MM.1S (cell line): ENCODE measurements at regions not wholly inside any gene's neighbourhood (a gene's known extent, or its start where the extent isn't known, plus 50 kb on each side); places are given as distances from the start of the nearest gene placed in this dataset.

ENCODE experiments used
- EZH2phosphoT487 ChIP-seq: fragments of 300-600 bp; sonication (generic); IDR thresholded peaks from 2 replicates; pipeline ENCODE4 v1.6.1; 2018; ENCODE audit warnings: antibody characterized with exemption, low read length
- TF ChIP-seq, protein P1 (sequence below): fragments of 300-600 bp; sonication (generic); IDR thresholded peaks from 2 replicates; pipeline ENCODE4 v1.5.1; 2016; ENCODE audit warnings: antibody characterized with exemption, low read length, mixed read lengths

DNA sequence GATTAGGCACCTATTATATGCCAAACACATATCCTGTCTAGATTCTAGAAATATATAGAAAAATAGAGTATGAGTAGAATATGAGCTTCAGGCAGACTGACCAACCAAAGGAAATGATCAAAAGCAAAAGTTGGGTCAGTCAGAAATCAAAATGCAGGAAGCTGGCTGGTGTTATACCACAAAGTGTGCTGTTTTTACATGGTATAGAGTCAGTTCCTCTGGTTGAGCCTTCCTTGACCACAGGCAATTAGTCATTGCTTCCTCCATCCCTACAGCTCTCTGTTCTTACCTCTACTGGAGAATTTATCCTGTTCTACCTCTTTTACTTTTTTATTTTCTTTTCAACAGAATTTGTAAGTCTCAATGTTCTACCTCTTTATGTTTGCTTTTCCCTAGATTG, 149.8 kb downstream of the TMCO5A start:
- TF ChIP-seq, protein P1, sequence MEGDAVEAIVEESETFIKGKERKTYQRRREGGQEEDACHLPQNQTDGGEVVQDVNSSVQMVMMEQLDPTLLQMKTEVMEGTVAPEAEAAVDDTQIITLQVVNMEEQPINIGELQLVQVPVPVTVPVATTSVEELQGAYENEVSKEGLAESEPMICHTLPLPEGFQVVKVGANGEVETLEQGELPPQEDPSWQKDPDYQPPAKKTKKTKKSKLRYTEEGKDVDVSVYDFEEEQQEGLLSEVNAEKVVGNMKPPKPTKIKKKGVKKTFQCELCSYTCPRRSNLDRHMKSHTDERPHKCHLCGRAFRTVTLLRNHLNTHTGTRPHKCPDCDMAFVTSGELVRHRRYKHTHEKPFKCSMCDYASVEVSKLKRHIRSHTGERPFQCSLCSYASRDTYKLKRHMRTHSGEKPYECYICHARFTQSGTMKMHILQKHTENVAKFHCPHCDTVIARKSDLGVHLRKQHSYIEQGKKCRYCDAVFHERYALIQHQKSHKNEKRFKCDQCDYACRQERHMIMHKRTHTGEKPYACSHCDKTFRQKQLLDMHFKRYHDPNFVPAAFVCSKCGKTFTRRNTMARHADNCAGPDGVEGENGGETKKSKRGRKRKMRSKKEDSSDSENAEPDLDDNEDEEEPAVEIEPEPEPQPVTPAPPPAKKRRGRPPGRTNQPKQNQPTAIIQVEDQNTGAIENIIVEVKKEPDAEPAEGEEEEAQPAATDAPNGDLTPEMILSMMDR, result no peak
- TF ChIP-seq EZH2phosphoT487, result no peak
